Astrocyte (in vitro differentiated cells and primary cell): ENCODE measurements at regions not wholly inside any gene's neighbourhood (a gene's known extent, or its start where the extent isn't known, plus 50 kb on each side); places are given as distances from the start of the nearest gene placed in this dataset.
A peak's percentile ranks its signal among the peaks of the same experiment; 100 is the strongest.

Experiments
- DNase-seq: peaks from one replicate; pipeline ENCODE4 v3.0.0-alpha.2; 2010; ENCODE audit warnings: low read depth
- FAIRE-seq: peaks from 2 replicates; lab custom pipeline; 2011; peaks lifted over from hg19 to GRCh38; lab: Jason Lieb, UNC
- H2AFZ ChIP-seq: 2 replicates; pipeline ENCODE4 v1.6.0; 2012; ENCODE audit warnings: low read depth, low read length, inconsistent platforms
- H3K27ac ChIP-seq: 2 replicates; pipeline ENCODE4 v1.5.1; 2011; ENCODE audit warnings: low read depth, low read length, inconsistent platforms
- H3K27me3 ChIP-seq: 2 replicates; pipeline ENCODE4 v1.6.0; 2011; ENCODE audit warnings: low read length, inconsistent platforms; ENCODE audit not compliant: insufficient read depth
- H3K36me3 ChIP-seq: 2 replicates; pipeline ENCODE4 v1.5.1; 2011; ENCODE audit warnings: low read length, inconsistent platforms; ENCODE audit not compliant: insufficient read depth
- H3K4me1 ChIP-seq: 2 replicates; pipeline ENCODE4 v1.5.1; 2011; ENCODE audit warnings: low read length, inconsistent platforms; ENCODE audit not compliant: insufficient read depth
- H3K4me2 ChIP-seq: 2 replicates; pipeline ENCODE4 v1.6.0; 2012; ENCODE audit warnings: low read length, inconsistent platforms
- H3K4me3 ChIP-seq: 2 replicates; pipeline ENCODE4 v1.5.1; 2011; ENCODE audit warnings: low read depth, mild to moderate bottlenecking, low read length, inconsistent platforms; ENCODE audit not compliant: insufficient read depth
- H3K79me2 ChIP-seq: 2 replicates; pipeline ENCODE4 v1.6.0; 2012; ENCODE audit warnings: mild to moderate bottlenecking, low read length, inconsistent platforms; ENCODE audit not compliant: insufficient read depth
- H3K9ac ChIP-seq: 2 replicates; pipeline ENCODE4 v1.6.0; 2012; ENCODE audit warnings: mild to moderate bottlenecking, low read length, inconsistent platforms
- H3K9me3 ChIP-seq: 2 replicates; pipeline ENCODE4 v1.5.1; 2012; ENCODE audit warnings: low read depth, mild to moderate bottlenecking, low read length, inconsistent platforms; ENCODE audit not compliant: insufficient read depth
- H4K20me1 ChIP-seq: 2 replicates; pipeline ENCODE4 v1.6.0; 2012; ENCODE audit warnings: low read length, inconsistent platforms; ENCODE audit not compliant: insufficient read depth
- H3K27ac Mint-ChIP-seq: one replicate; pipeline ENCODE4 v1.8.0; 2021; ENCODE audit warnings: mild to moderate bottlenecking, mixed read lengths; ENCODE audit not compliant: unreplicated experiment
- H3K27me3 Mint-ChIP-seq: one replicate; pipeline ENCODE4 v1.8.0; 2021; ENCODE audit warnings: low read depth, mixed read lengths; ENCODE audit not compliant: unreplicated experiment
- H3K36me3 Mint-ChIP-seq: one replicate; pipeline ENCODE4 v1.8.0; 2021; ENCODE audit warnings: low read depth, mixed read lengths; ENCODE audit not compliant: unreplicated experiment
- H3K4me1 Mint-ChIP-seq: one replicate; pipeline ENCODE4 v1.8.0; 2021; ENCODE audit warnings: low read depth, mixed read lengths; ENCODE audit not compliant: unreplicated experiment
- H3K4me3 Mint-ChIP-seq: one replicate; pipeline ENCODE4 v1.8.0; 2021; ENCODE audit warnings: mild to moderate bottlenecking, moderate library complexity, mixed read lengths; ENCODE audit not compliant: unreplicated experiment
- H3K9me3 Mint-ChIP-seq: one replicate; pipeline ENCODE4 v1.8.0; 2021; ENCODE audit warnings: mild to moderate bottlenecking, mixed read lengths; ENCODE audit not compliant: unreplicated experiment
- CTCF ChIP-seq: IDR thresholded peaks from 2 replicates; pipeline ENCODE4 v1.5.1; 2011; ENCODE audit warnings: low read depth, mild to moderate bottlenecking, inconsistent platforms, low read length, moderate library complexity; ENCODE audit not compliant: insufficient read depth
- EZH2 ChIP-seq: IDR thresholded peaks from 2 replicates; pipeline ENCODE4 v1.6.1; 2012; ENCODE audit warnings: mild to moderate bottlenecking, low read length, inconsistent platforms; ENCODE audit not compliant: insufficient read depth

GRCh38 chr13:82803341-82803740 lies 1078.9 kb downstream of the SLITRK1 start:
- Mint-ChIP-seq H3K36me3 (no peaks in the 10 kb centered on the region), H3K4me3 (no peak overlapping the region), H3K27me3 (no peaks in the 10 kb centered on the region), H3K4me1 (no peaks in the 10 kb centered on the region), H3K27ac (no peak overlapping the region), H3K9me3 (no peaks in the 10 kb centered on the region)
- no peaks in the 10 kb centered on the region for H3K36me3 ChIP-seq
- no peak overlapping the region for H2AFZ ChIP-seq
- no peak overlapping the region for H3K27ac ChIP-seq
- no peak for TF ChIP-seq EZH2
- no peak for TF ChIP-seq CTCF
- no peaks in the 10 kb centered on the region for H4K20me1 ChIP-seq
- FAIRE-seq: no peak
- no peaks in the 10 kb centered on the region for H3K9me3 ChIP-seq
- no peaks in the 10 kb centered on the region for H3K27me3 ChIP-seq
- H3K79me2 ChIP-seq: no peaks in the 10 kb centered on the region
- H3K9ac ChIP-seq: no peak overlapping the region
- no peak for DNase-seq
- peaks cover 3% of the 10 kb centered on the region for H3K4me1 ChIP-seq
- H3K4me3 ChIP-seq: no peak overlapping the region
- H3K4me2 ChIP-seq: no peak overlapping the region

DNA sequence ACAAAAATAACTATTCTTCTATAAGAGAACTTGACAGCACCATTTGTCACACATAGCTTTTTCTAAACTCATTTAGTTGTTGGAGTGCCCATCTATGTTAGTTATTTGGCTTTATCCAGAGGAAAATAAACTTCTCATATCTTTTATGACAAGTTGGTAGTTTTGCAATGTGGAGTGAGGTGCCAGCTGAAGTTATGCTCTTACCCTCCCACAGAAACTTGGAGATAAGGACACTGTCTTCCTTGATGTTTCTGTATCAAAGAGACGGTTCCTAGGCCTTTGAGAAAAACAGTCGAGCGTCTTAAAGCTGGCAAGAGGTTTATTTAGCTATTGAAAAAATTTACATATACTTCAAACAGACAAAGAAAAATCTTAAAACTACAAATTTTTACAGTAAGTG lies 1079.7 kb downstream of the SLITRK1 start:
- H3K27me3 Mint-ChIP-seq: no peaks in the 10 kb centered on the region
- Histone ChIP-seq H3K4me1 (peaks cover 3% of the 10 kb centered on the region), H3K4me3 (no peak overlapping the region), H3K4me2 (no peak overlapping the region), H3K27ac (no peak overlapping the region), H2AFZ (no peak overlapping the region), H3K36me3 (no peaks in the 10 kb centered on the region), H3K9me3 (no peaks in the 10 kb centered on the region), H4K20me1 (no peaks in the 10 kb centered on the region), H3K9ac (no peak overlapping the region), H3K79me2 (no peaks in the 10 kb centered on the region), H3K27me3 (no peaks in the 10 kb centered on the region)
- FAIRE-seq (no peak), DNase-seq (no peak)
- H3K4me1 Mint-ChIP-seq: no peaks in the 10 kb centered on the region
- no peak overlapping the region for H3K4me3 Mint-ChIP-seq
- no peaks in the 10 kb centered on the region for H3K9me3 Mint-ChIP-seq
- TF ChIP-seq EZH2 (no peak), CTCF (no peak)
- H3K36me3 Mint-ChIP-seq: no peaks in the 10 kb centered on the region
- no peak overlapping the region for H3K27ac Mint-ChIP-seq

GRCh38 chr13:82800391-82800790 lies 1081.9 kb downstream of the SLITRK1 start:
- no peak for TF ChIP-seq CTCF
- no peak for TF ChIP-seq EZH2
- Histone ChIP-seq H3K79me2 (no peaks in the 10 kb centered on the region), H3K9me3 (no peaks in the 10 kb centered on the region), H3K27ac (no peak overlapping the region), H4K20me1 (no peaks in the 10 kb centered on the region), H3K4me3 (no peak overlapping the region), H3K9ac (no peak overlapping the region), H3K36me3 (no peaks in the 10 kb centered on the region), H3K4me1 (peaks cover 3% of the 10 kb centered on the region), H3K4me2 (no peak overlapping the region), H2AFZ (no peak overlapping the region), H3K27me3 (no peaks in the 10 kb centered on the region)
- Mint-ChIP-seq H3K4me1 (no peaks in the 10 kb centered on the region), H3K4me3 (no peak overlapping the region), H3K27me3 (no peaks in the 10 kb centered on the region), H3K9me3 (no peaks in the 10 kb centered on the region), H3K36me3 (no peaks in the 10 kb centered on the region), H3K27ac (no peak overlapping the region)
- peak; percentile 2 for DNase-seq
- no peak for FAIRE-seq
